ENCODE measurements at regions not wholly inside any gene's neighbourhood (a gene's known extent, or its start where the extent isn't known, plus 50 kb on each side); places are given as distances from the start of the nearest gene placed in this dataset.

- no peak for TF ChIP-seq POLR2A (IDR thresholded peaks at IDR 0.05)
- TF ChIP-seq, protein P1, sequence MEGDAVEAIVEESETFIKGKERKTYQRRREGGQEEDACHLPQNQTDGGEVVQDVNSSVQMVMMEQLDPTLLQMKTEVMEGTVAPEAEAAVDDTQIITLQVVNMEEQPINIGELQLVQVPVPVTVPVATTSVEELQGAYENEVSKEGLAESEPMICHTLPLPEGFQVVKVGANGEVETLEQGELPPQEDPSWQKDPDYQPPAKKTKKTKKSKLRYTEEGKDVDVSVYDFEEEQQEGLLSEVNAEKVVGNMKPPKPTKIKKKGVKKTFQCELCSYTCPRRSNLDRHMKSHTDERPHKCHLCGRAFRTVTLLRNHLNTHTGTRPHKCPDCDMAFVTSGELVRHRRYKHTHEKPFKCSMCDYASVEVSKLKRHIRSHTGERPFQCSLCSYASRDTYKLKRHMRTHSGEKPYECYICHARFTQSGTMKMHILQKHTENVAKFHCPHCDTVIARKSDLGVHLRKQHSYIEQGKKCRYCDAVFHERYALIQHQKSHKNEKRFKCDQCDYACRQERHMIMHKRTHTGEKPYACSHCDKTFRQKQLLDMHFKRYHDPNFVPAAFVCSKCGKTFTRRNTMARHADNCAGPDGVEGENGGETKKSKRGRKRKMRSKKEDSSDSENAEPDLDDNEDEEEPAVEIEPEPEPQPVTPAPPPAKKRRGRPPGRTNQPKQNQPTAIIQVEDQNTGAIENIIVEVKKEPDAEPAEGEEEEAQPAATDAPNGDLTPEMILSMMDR (IDR thresholded peaks at IDR 0.05): no peak
These were observed 185.5 kb upstream of the SOX9 start for GRCh38 chr17:71935341-71935740.

Measured in uterus (tissue), 2 donors.